ENCODE measurements at regions not wholly inside any gene's neighbourhood (a gene's known extent, or its start where the extent isn't known, plus 50 kb on each side); places are given as distances from the start of the nearest gene placed in this dataset.

DNA sequence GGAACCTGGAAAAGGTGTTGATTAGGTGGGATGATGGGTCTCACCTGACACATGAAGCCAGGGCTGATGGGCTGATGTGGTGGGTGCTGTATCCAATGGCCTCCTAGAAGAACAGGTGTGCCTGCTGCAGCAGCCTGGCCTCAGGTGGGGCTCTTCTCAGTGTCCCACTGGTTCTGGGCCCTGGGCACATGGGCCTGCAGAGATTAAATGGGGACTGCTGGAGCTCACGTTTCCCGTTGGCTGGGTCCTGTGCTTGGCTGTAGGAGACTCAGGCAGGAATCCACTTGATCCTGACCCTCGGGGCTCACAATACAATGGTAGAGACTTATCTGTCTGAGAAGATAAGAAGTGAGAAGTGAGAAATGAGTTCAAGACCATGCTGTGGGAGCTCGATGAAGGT is 170.9 kb downstream of the KCNS3 start:
- no peak for TF ChIP-seq POLR2AphosphoS5 (IDR thresholded peaks at IDR 0.05; ENCODE audit: borderline replicate concordance, low read depth, low read length)
- no peak for TF ChIP-seq EZH2 (IDR thresholded peaks at IDR 0.05)
- TF ChIP-seq FOXP2 (optimal IDR thresholded peaks at IDR 0.05; ENCODE audit: control extremely low read depth, extremely low read length, insufficient read depth), result no peak

All from SK-N-MC (cell line).